IMR-90 (cell line): ENCODE measurements at regions not wholly inside any gene's neighbourhood (a gene's known extent, or its start where the extent isn't known, plus 50 kb on each side); places are given as distances from the start of the nearest gene placed in this dataset.
"Not testable (repeated sequence)": the region's sequence is repeated elsewhere in the genome, so short reads cannot be mapped to it uniquely, and the experiment has no call there.

Experiments
- ATAC-seq: fragments of 200-7000 bp; cut with Tn5 transposase; 2 replicates; pipeline ENCODE4 v1.9.1; 2020; ENCODE audit warnings: low read depth, mild to moderate bottlenecking, moderate library complexity
- BruUV-seq: library from RNA; stranded (reverse); fragments of 400-500 nt; replicated peaks from 2 replicates; lab custom pipeline; 2021; lab: Mats Ljungman, UMichigan
- CTCF ChIA-PET: fragments of 300-600 bp; formaldehyde crosslinking; extraction: SDS; loops from one replicate; lab custom pipeline; 2021; ENCODE audit warnings: antibody characterized with exemption; lab: Yijun Ruan, JAX
- POLR2A ChIA-PET: fragments of 300-600 bp; sonication (Branson Sonifier 250); formaldehyde crosslinking; loops from one replicate; lab custom pipeline; 2022; ENCODE audit warnings: antibody characterized with exemption; ENCODE audit not compliant: unreplicated experiment; lab: Charles Lee
- DNase-seq: peaks from one replicate; pipeline ENCODE4 v3.0.0; 2013
- H2AFZ ChIP-seq: replicated peaks from 2 replicates; pipeline ENCODE3; 2013; ENCODE audit warnings: low read length, mild to moderate bottlenecking; ENCODE audit not compliant: poor library complexity
- H2AK5ac ChIP-seq: 2 replicates; pipeline ENCODE4 v1.6.1; 2013; ENCODE audit warnings: low read depth, low read length, inconsistent platforms
- H2AK9ac ChIP-seq: replicated peaks from 2 replicates; pipeline ENCODE3; 2013; ENCODE audit warnings: mild to moderate bottlenecking, low read depth, low read length, moderate library complexity; ENCODE audit not compliant: poor library complexity
- H2BK120ac ChIP-seq: 2 replicates; pipeline ENCODE4 v1.6.1; 2013; ENCODE audit warnings: low read depth, low read length, inconsistent platforms
- H2BK15ac ChIP-seq: 3 replicates; pipeline ENCODE4 v1.6.1; 2013; ENCODE audit warnings: low read depth, low read length, inconsistent platforms
- H2BK20ac ChIP-seq: 2 replicates; pipeline ENCODE4 v1.6.1; 2013; ENCODE audit warnings: low read depth, mild to moderate bottlenecking, inconsistent platforms, low read length, moderate library complexity
- H2BK5ac ChIP-seq: 2 replicates; pipeline ENCODE4 v1.6.1; 2013; ENCODE audit warnings: mild to moderate bottlenecking, low read depth, low read length, inconsistent platforms; ENCODE audit not compliant: poor library complexity, severe bottlenecking
- H3K14ac ChIP-seq: replicated peaks from 2 replicates; pipeline ENCODE4 v1.6.1; 2013; ENCODE audit warnings: low read depth, low read length, inconsistent platforms
- H3K18ac ChIP-seq: 2 replicates; pipeline ENCODE4 v1.6.1; 2013; ENCODE audit warnings: low read depth, low read length, control low read depth
- H3K23ac ChIP-seq: 2 replicates; pipeline ENCODE4 v1.6.1; 2013; ENCODE audit warnings: low read depth, low read length, inconsistent platforms
- H3K27ac ChIP-seq: 2 replicates; pipeline ENCODE4 v1.5.1; 2013; ENCODE audit warnings: mild to moderate bottlenecking, control low read depth, low read length; ENCODE audit not compliant: insufficient read depth
- H3K27me3 ChIP-seq: 2 replicates; pipeline ENCODE4 v1.6.1; 2013; ENCODE audit warnings: low read length; ENCODE audit not compliant: control insufficient read depth, insufficient read depth
- H3K36me3 ChIP-seq: 2 replicates; pipeline ENCODE4 v1.6.1; 2013; ENCODE audit warnings: low read length, mixed read lengths; ENCODE audit not compliant: control insufficient read depth, insufficient read depth
- H3K4ac ChIP-seq: 2 replicates; pipeline ENCODE4 v1.6.1; 2013; ENCODE audit warnings: low read depth, low read length, inconsistent platforms
- H3K4me1 ChIP-seq: 2 replicates; pipeline ENCODE4 v1.6.1; 2013; ENCODE audit warnings: low read length, mixed read lengths; ENCODE audit not compliant: control insufficient read depth, insufficient read depth
- H3K4me2 ChIP-seq: 2 replicates; pipeline ENCODE4 v1.6.1; 2013; ENCODE audit warnings: low read depth, mild to moderate bottlenecking, control low read depth, low read length, moderate library complexity
- H3K4me3 ChIP-seq: 2 replicates; pipeline ENCODE4 v1.5.1; 2013; ENCODE audit warnings: low read depth, mild to moderate bottlenecking, control low read depth, low read length, moderate library complexity; ENCODE audit not compliant: insufficient read depth
- H3K56ac ChIP-seq: 2 replicates; pipeline ENCODE4 v1.6.1; 2013; ENCODE audit warnings: low read length, inconsistent platforms; ENCODE audit not compliant: insufficient read depth; ENCODE audit errors: extremely low read depth
- H3K79me1 ChIP-seq, 2 experiments: 2 replicates each; pipeline ENCODE4 v1.6.1; 2013; ENCODE audit warnings: low read length in 2 of 2, inconsistent platforms in 1 of 2, low read depth in 1 of 2
- H3K9ac ChIP-seq: 2 replicates; pipeline ENCODE4 v1.6.1; 2013; ENCODE audit warnings: low read depth, low read length, control low read depth
- H3K9me1 ChIP-seq: 2 replicates; pipeline ENCODE4 v1.6.1; 2013; ENCODE audit warnings: low read length, inconsistent platforms; ENCODE audit not compliant: insufficient read depth
- H3K9me3 ChIP-seq: 2 replicates; pipeline ENCODE4 v1.6.1; 2013; ENCODE audit warnings: low read length; ENCODE audit not compliant: control insufficient read depth, insufficient read depth
- H4K20me1 ChIP-seq: 2 replicates; pipeline ENCODE4 v1.6.1; 2013; ENCODE audit warnings: low read length, inconsistent platforms; ENCODE audit not compliant: insufficient read depth
- H4K5ac ChIP-seq: 2 replicates; pipeline ENCODE4 v1.6.1; 2013; ENCODE audit warnings: mild to moderate bottlenecking, low read depth, low read length, control low read depth
- H4K8ac ChIP-seq, 2 experiments: 2 replicates each; pipeline ENCODE4 v1.6.1; 2013; ENCODE audit warnings: low read depth in 2 of 2, low read length in 2 of 2, control low read depth in 1 of 2, inconsistent platforms in 1 of 2
- H4K91ac ChIP-seq: 2 replicates; pipeline ENCODE4 v1.6.1; 2013; ENCODE audit warnings: low read depth, low read length, inconsistent platforms; ENCODE audit not compliant: insufficient read depth
- WGBS, 2 experiments: methylation state at CpG; one replicate each; pipeline versions ENCODE4 v1.1.5 to v1.1.7; 2013; ENCODE audit warnings: missing lambda C conversion rate in 2 of 2; ENCODE audit not compliant: insufficient read length in 1 of 2; ENCODE audit errors: extremely low coverage in 2 of 2; 5-methylcytosine and 5-hydroxymethylcytosine counted together
- dilution Hi-C: fragments of 300-500 bp; cut with HindIII; formaldehyde crosslinking; loops from one replicate; pipeline ENCODE4 v1.14.3; 2018; ENCODE audit warnings: low sequenced_read_pairs; ENCODE audit not compliant: unreplicated experiment
- in situ Hi-C: fragments of 300-500 bp; cut with MboI; formaldehyde crosslinking; loops from 3 replicates; pipeline ENCODE4 v1.14.3; 2019; ENCODE audit warnings: low sequenced_read_pairs, inconsistent platforms, mixed read lengths
- intact Hi-C: fragments of 100-400 bp; cut with micrococcal nuclease; formaldehyde crosslinking; loops from 2 replicates; pipeline ENCODE4 v1.10.0; 2022

GRCh38 chr10:38362514-38362913 is 268.4 kb downstream of the ZNF37A start:
- H2BK15ac ChIP-seq, ATAC-seq, BruUV-seq, H3K4me3 ChIP-seq, H2AK5ac ChIP-seq, H2BK5ac ChIP-seq, H2BK120ac ChIP-seq, H3K56ac ChIP-seq, H3K18ac ChIP-seq, POLR2A ChIA-PET, H3K4me1 ChIP-seq, dilution Hi-C loops, H3K27ac ChIP-seq, H4K8ac ChIP-seq, DNase-seq, CTCF ChIA-PET, H3K4ac ChIP-seq, H3K9me1 ChIP-seq, H2AK9ac ChIP-seq, H2BK20ac ChIP-seq, H3K9me3 ChIP-seq, H4K20me1 ChIP-seq, H3K23ac ChIP-seq, H3K79me1 ChIP-seq, H3K27me3 ChIP-seq, H4K5ac ChIP-seq, H3K9ac ChIP-seq, H2AFZ ChIP-seq, H3K36me3 ChIP-seq, H3K4me2 ChIP-seq, H4K91ac ChIP-seq, H3K14ac ChIP-seq: not testable (repeated sequence)
- intact Hi-C loops = loop anchor here (10.0 kb wide), 1 partner anchor 1458 kb away; no protein-coding TSS in a partner anchor
- in situ Hi-C loops = loop anchor here (25.0 kb wide), 1 partner anchor 375 kb away; the partner anchor contains the start of gene ZNF25

- H4K8ac ChIP-seq, H3K14ac ChIP-seq, H2AFZ ChIP-seq, H3K56ac ChIP-seq, H3K9me3 ChIP-seq, H4K91ac ChIP-seq, H2BK120ac ChIP-seq, H3K18ac ChIP-seq, H3K4me2 ChIP-seq, dilution Hi-C loops, POLR2A ChIA-PET, H2AK5ac ChIP-seq, H2BK5ac ChIP-seq, H3K4me1 ChIP-seq, H4K5ac ChIP-seq, H3K9ac ChIP-seq, DNase-seq, CTCF ChIA-PET, H3K9me1 ChIP-seq, H4K20me1 ChIP-seq, ATAC-seq, H3K23ac ChIP-seq, H2BK20ac ChIP-seq, BruUV-seq, H2AK9ac ChIP-seq, H2BK15ac ChIP-seq, H3K27me3 ChIP-seq, H3K36me3 ChIP-seq, H3K4ac ChIP-seq, H3K79me1 ChIP-seq, H3K4me3 ChIP-seq, H3K27ac ChIP-seq: not testable (repeated sequence)
- in situ Hi-C loops = loop anchor here (25.0 kb wide), 1 partner anchor 377 kb away; the partner anchor contains the start of gene ZNF25
- no CpG with 5 or more reads among the region's 4 CpGs for WGBS, 2 experiments
- intact Hi-C loops = loop anchor here (10.0 kb wide), 1 partner anchor 1459 kb away; no protein-coding TSS in a partner anchor
Measured at GRCh38 chr10:38364073-38364472, 269.9 kb downstream of the ZNF37A start.
